Ascending aorta (tissue), 2 donors: ENCODE measurements at regions not wholly inside any gene's neighbourhood (a gene's known extent, or its start where the extent isn't known, plus 50 kb on each side); places are given as distances from the start of the nearest gene placed in this dataset.
"Not testable (repeated sequence)": the region's sequence is repeated elsewhere in the genome, so short reads cannot be mapped to it uniquely, and the experiment has no call there.

Source experiments
- DNase-seq, 2 donors: peaks; one replicate each; pipeline ENCODE4 v3.0.0-alpha.2; 2019; ENCODE audit warnings: low spot score in 2 of 2
- H3K27ac ChIP-seq, 2 donors: fragments of 200-600 bp; sonication (generic); one replicate each; pipeline ENCODE4 v1.5.1; 2016 to 2017; ENCODE audit warnings: mild to moderate bottlenecking in 1 of 2
- H3K27me3 ChIP-seq: fragments of 200-600 bp; sonication (generic); one replicate; pipeline ENCODE4 v1.5.1; 2017
- H3K36me3 ChIP-seq, 2 donors: fragments of 200-600 bp; sonication (generic); one replicate each; pipeline ENCODE4 v1.5.1; 2016
- H3K4me1 ChIP-seq, 2 donors: fragments of 200-600 bp; sonication (generic); one replicate each; pipeline ENCODE4 v1.5.1; 2016 to 2017; ENCODE audit warnings: mild to moderate bottlenecking in 1 of 2
- H3K4me3 ChIP-seq, 2 donors: fragments of 200-600 bp; sonication (generic); one replicate each; pipeline ENCODE4 v1.5.1; 2016 to 2017; ENCODE audit warnings: mild to moderate bottlenecking in 1 of 2
- H3K9me3 ChIP-seq, 2 donors: fragments of 200-600 bp; sonication (generic); one replicate each; pipeline ENCODE4 v1.5.1; 2016
- intact Hi-C: fragments of 100-400 bp; cut with DNase I; formaldehyde crosslinking; loops from one replicate; pipeline ENCODE4 v1.15.1; 2023
- TF ChIP-seq, protein P1 (sequence below), 3 experiments: fragments of 200-600 bp in 2 of 3; fragments of 450-650 bp in 1 of 3; sonication (generic) in 2 of 3; IDR thresholded peaks; one replicate each; pipeline ENCODE4 v1.5.1; 2016 to 2019; ENCODE audit warnings: antibody characterized with exemption in 3 of 3, mild to moderate bottlenecking in 1 of 3, moderate library complexity in 1 of 3

- DNase-seq: no peak
- Histone ChIP-seq H3K4me1 (no peaks in the 10 kb centered on the region), H3K9me3 (no peaks in the 10 kb centered on the region), H3K36me3 (no peaks in the 10 kb centered on the region), H3K4me3 (no peak overlapping the region), H3K27me3 (no peaks in the 10 kb centered on the region), H3K27ac (no peak overlapping the region)
- TF ChIP-seq, protein P1, sequence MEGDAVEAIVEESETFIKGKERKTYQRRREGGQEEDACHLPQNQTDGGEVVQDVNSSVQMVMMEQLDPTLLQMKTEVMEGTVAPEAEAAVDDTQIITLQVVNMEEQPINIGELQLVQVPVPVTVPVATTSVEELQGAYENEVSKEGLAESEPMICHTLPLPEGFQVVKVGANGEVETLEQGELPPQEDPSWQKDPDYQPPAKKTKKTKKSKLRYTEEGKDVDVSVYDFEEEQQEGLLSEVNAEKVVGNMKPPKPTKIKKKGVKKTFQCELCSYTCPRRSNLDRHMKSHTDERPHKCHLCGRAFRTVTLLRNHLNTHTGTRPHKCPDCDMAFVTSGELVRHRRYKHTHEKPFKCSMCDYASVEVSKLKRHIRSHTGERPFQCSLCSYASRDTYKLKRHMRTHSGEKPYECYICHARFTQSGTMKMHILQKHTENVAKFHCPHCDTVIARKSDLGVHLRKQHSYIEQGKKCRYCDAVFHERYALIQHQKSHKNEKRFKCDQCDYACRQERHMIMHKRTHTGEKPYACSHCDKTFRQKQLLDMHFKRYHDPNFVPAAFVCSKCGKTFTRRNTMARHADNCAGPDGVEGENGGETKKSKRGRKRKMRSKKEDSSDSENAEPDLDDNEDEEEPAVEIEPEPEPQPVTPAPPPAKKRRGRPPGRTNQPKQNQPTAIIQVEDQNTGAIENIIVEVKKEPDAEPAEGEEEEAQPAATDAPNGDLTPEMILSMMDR (IDR thresholded peaks at IDR 0.05): no peak
- intact Hi-C loops: no loop called here
Measured at GRCh38 chr1:188027613-188028012, 1198.9 kb downstream of the PLA2G4A start.

DNA sequence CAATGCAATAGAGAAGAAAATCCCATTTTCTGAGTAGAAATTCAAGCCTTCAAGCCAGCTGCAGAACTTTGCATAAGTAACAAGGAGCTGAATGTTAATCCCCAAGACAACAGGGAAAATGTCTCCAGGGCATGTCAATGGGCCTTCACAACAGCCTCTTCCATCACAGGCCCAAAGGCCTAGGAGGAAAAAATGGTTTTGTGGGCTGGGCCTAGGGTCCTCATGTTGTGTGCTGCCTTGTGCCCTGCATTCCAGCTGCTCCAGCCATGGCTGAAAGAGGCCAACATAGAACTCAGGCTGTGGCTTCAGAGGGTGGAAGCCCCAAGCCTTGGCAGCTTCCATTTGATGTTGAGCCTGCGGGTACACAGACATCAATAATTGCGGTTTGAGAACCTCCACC lies 1208.8 kb downstream of the PLA2G4A start:
- H3K27ac ChIP-seq, H3K36me3 ChIP-seq, H3K4me3 ChIP-seq, H3K27me3 ChIP-seq, DNase-seq, H3K9me3 ChIP-seq, intact Hi-C loops, H3K4me1 ChIP-seq: not testable (repeated sequence)

DNA sequence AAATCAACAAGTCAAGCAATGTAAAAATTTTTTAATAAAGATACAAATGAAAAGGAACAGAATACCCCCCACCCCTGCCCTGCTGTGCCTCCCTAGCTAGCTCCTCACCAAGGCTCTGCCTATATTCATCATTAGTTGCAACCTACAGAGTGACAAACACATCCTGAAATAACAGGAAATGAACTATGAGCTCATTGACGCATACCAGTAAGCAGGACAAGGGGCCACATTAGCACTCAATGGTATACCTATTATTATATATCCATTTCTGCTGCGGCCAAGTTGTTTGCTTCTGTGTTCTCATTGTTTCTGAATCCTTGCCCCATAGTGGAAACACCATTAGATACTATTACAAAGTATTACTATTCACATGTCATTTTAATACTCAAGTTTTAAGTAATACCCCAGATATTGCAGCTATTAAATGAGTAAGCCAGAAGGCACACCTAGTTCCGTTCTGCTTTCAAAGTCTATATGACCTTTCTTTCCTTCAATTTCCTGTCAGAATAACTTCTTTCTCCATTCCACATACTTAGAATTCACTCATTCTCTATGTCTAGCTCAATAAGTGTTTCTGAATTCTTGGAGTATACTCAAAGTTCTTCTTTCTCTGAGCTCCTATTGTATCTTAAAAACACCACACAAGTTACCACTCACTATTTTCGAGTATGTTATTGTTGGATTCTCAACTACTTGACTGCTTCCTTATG lies 1214.9 kb downstream of the PLA2G4A start:
- Histone ChIP-seq H3K27me3 (no peaks in the 10 kb centered on the region), H3K4me3 (no peak overlapping the region), H3K4me1 (no peaks in the 10 kb centered on the region), H3K9me3 (no peaks in the 10 kb centered on the region), H3K27ac (no peak overlapping the region), H3K36me3 (no peaks in the 10 kb centered on the region)
- no peak for DNase-seq
- TF ChIP-seq, protein P1 (IDR thresholded peaks at IDR 0.05): no peak
- intact Hi-C loops: no loop called here

DNA sequence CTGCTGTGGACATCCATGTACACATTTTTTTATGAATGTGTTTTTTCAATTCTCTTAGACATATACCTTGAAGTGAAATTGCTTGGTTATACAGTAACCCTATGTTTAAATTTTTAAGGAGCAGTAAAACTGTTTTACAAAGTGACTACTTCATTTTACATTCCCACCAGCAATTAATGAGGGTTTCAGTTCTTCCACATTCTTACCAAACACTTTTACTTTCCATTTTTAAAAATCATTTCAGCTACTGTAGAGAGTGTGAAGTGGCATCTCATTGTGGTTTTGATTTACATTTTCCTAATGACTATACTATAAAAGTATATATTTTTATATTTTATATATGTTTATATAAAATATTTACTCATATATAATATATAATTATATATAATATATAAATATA lies 1221.5 kb downstream of the PLA2G4A start:
- H3K27ac ChIP-seq: no peak overlapping the region
- TF ChIP-seq, protein P1 (IDR thresholded peaks at IDR 0.05): no peak
- H3K36me3 ChIP-seq: no peaks in the 10 kb centered on the region
- H3K4me3 ChIP-seq: no peak overlapping the region
- no peaks in the 10 kb centered on the region for H3K4me1 ChIP-seq
- intact Hi-C loops: no loop called here
- H3K9me3 ChIP-seq: no peaks in the 10 kb centered on the region
- DNase-seq: no peak
- no peaks in the 10 kb centered on the region for H3K27me3 ChIP-seq

DNA sequence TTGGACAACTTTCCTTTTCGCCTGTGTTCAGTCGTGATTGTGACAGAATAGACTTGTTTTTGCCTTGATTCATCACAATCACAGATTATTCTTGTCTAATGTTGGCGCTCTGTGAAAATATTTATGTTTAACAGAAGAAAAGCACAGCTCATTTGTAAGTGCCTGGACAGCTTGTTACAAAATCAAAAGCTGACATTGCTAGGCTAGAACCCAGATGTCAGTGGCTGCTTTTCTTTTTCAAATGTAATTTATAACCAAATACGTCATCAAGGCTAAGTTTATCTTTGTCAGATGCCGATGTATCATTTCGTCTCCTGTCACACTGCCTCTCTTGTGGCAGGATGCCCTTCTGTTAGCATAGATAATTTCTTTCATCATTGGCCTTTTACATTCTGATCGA lies 1227.3 kb downstream of the PLA2G4A start:
- TF ChIP-seq, protein P1 (IDR thresholded peaks at IDR 0.05): no peak
- Histone ChIP-seq H3K27me3 (no peaks in the 10 kb centered on the region), H3K9me3 (no peaks in the 10 kb centered on the region), H3K4me3 (no peak overlapping the region), H3K36me3 (no peaks in the 10 kb centered on the region), H3K27ac (no peak overlapping the region), H3K4me1 (no peaks in the 10 kb centered on the region)
- DNase-seq: no peak
- intact Hi-C loops: no loop called here

GRCh38 chr1:188058801-188059200 lies 1230.1 kb downstream of the PLA2G4A start:
- intact Hi-C loops: no loop called here
- H3K27ac ChIP-seq: no peak overlapping the region
- no peak overlapping the region for H3K4me3 ChIP-seq
- no peaks in the 10 kb centered on the region for H3K36me3 ChIP-seq
- DNase-seq: no peak
- H3K9me3 ChIP-seq: no peaks in the 10 kb centered on the region
- TF ChIP-seq, protein P1 (IDR thresholded peaks at IDR 0.05): no peak
- H3K27me3 ChIP-seq: no peaks in the 10 kb centered on the region
- no peaks in the 10 kb centered on the region for H3K4me1 ChIP-seq
